ENCODE measurements at regions not wholly inside any gene's neighbourhood (a gene's known extent, or its start where the extent isn't known, plus 50 kb on each side); places are given as distances from the start of the nearest gene placed in this dataset.

- Histone ChIP-seq H3K27ac (ENCODE audit: low read depth, low read length, poor library complexity, severe bottlenecking) (no peak overlapping the region), H3K36me3 (ENCODE audit: insufficient read depth, low read length) (no peaks in the 10 kb centered on the region), H3K79me2 (ENCODE audit: insufficient read depth, low read depth, low read length) (no peaks in the 10 kb centered on the region), H3K9me3 (ENCODE audit: low read length) (no peaks in the 10 kb centered on the region), H4K20me1 (ENCODE audit: insufficient read depth, low read length) (no peaks in the 10 kb centered on the region), H3K4me1 (ENCODE audit: insufficient read depth, low read length, poor library complexity, severe bottlenecking) (no peaks in the 10 kb centered on the region), H3K4me2 (ENCODE audit: low read length) (no peak overlapping the region), H3K9me2 (ENCODE audit: insufficient read depth, low read length) (no peaks in the 10 kb centered on the region), H2AFZ (ENCODE audit: low read length) (no peak overlapping the region), H3K4me3 (ENCODE audit: low read depth, low read length, poor library complexity, severe bottlenecking) (no peak overlapping the region)
- POLR2A ChIA-PET = interaction anchor here (0.7 kb wide), 1 partner anchor 47 kb away, joined by 3 read pairs; no protein-coding TSS in a partner anchor
- TF ChIP-seq CTCF (conservative IDR thresholded peaks at IDR 0.05; ENCODE audit: low read length) (no peak), EZH2phosphoT487 (IDR thresholded peaks at IDR 0.05; ENCODE audit: borderline replicate concordance, low read depth, low read length) (no peak)
- DNase-seq (ENCODE audit: low spot score) = no peak
- no TSS peak for BruUV-seq (replicated peaks)
- CTCF ChIA-PET (ENCODE audit: unreplicated experiment) = no interaction called here
- intact Hi-C loops (cut with micrococcal nuclease; ENCODE audit: unreplicated experiment) = no loop called here
These were observed 315.0 kb upstream of the CAMK1G start for GRCh38 chr1:209268479-209268878.

GRCh38 chr1:209276321-209276720 is 307.2 kb upstream of the CAMK1G start:
- CTCF ChIA-PET (ENCODE audit: unreplicated experiment) = no interaction called here

More at GRCh38 chr1:209276321-209276720, 307.2 kb upstream of the CAMK1G start:
- no TSS peak for BruUV-seq (replicated peaks)
- TF ChIP-seq CTCF (conservative IDR thresholded peaks at IDR 0.05; ENCODE audit: low read length) = no peak
- TF ChIP-seq EZH2phosphoT487 (IDR thresholded peaks at IDR 0.05; ENCODE audit: borderline replicate concordance, low read depth, low read length) = no peak
- no peaks in the 10 kb centered on the region for H3K4me1 ChIP-seq (ENCODE audit: insufficient read depth, low read length, poor library complexity, severe bottlenecking)
- H3K4me2 ChIP-seq (ENCODE audit: low read length) = no peak overlapping the region
- no peaks in the 10 kb centered on the region for H3K9me2 ChIP-seq (ENCODE audit: insufficient read depth, low read length)
- no peaks in the 10 kb centered on the region for H4K20me1 ChIP-seq (ENCODE audit: insufficient read depth, low read length)
- no peak overlapping the region for H2AFZ ChIP-seq (ENCODE audit: low read length)
- H3K4me3 ChIP-seq (ENCODE audit: low read depth, low read length, poor library complexity, severe bottlenecking) = no peak overlapping the region
- H3K9me3 ChIP-seq (ENCODE audit: low read length) = no peaks in the 10 kb centered on the region
- DNase-seq (ENCODE audit: low spot score) = no peak
- POLR2A ChIA-PET = no interaction called here
- H3K36me3 ChIP-seq (ENCODE audit: insufficient read depth, low read length) = no peaks in the 10 kb centered on the region
- H3K27ac ChIP-seq (ENCODE audit: low read depth, low read length, poor library complexity, severe bottlenecking) = no peak overlapping the region
- H3K79me2 ChIP-seq (ENCODE audit: insufficient read depth, low read depth, low read length) = no peaks in the 10 kb centered on the region
- intact Hi-C loops (cut with micrococcal nuclease; ENCODE audit: unreplicated experiment) = no loop called here
